SK-N-SH (cell line): ENCODE measurements at regions not wholly inside any gene's neighbourhood (a gene's known extent, or its start where the extent isn't known, plus 50 kb on each side); places are given as distances from the start of the nearest gene placed in this dataset.

Source experiments
- FOSL2 ChIP-seq: IDR thresholded peaks from 2 replicates; pipeline ENCODE4 v1.4.0; 2012; ENCODE audit warnings: low read depth, mild to moderate bottlenecking, moderate library complexity, borderline replicate concordance
- POLR2AphosphoS5 ChIP-seq: IDR thresholded peaks from 2 replicates; pipeline ENCODE4 v1.6.1; 2012; ENCODE audit warnings: low read depth, low read length
- RAD21 ChIP-seq: IDR thresholded peaks from 2 replicates; pipeline ENCODE4 v1.6.1; 2012; ENCODE audit warnings: mild to moderate bottlenecking, low read length
- RCOR1 ChIP-seq: fragments of 150-350 bp; IDR thresholded peaks from 2 replicates; pipeline ENCODE4 v1.6.1; 2017; ENCODE audit warnings: antibody characterized with exemption, low read length
- SMC3 ChIP-seq: IDR thresholded peaks from 2 replicates; pipeline ENCODE4 v1.6.1; 2012; ENCODE audit warnings: low read depth, low read length, improper control_type of control experiment
- TF ChIP-seq, protein P1 (sequence below): IDR thresholded peaks from 2 replicates; pipeline ENCODE4 v1.4.0; 2012; ENCODE audit warnings: low read depth, borderline replicate concordance
- TF ChIP-seq, protein P2 (sequence below): fragments of 200-600 bp; sonication (generic); IDR thresholded peaks from 2 replicates; pipeline ENCODE4 v1.6.1; 2017; ENCODE audit warnings: antibody characterized with exemption, mild to moderate bottlenecking, moderate library complexity

DNA sequence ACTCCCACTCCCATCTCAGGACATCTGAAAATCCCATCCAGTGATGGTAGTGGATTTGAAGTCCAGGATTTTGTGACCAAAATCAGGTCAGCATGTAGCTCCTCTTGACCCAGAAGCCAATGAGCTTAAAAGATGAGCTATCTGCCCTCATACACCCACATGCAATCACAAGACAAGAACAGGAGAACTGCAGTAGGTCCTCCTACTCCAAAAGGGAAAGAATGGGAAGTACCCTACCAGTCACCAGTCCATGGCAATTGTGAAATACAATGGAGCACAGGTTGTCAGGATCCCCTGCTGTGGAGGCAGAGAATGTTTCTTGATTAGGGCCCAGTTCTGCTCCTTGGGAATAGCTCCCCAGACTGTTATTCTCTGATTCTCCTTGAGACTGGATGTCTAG, 347.3 kb upstream of the CNR1 start:
- TF ChIP-seq, protein P1, sequence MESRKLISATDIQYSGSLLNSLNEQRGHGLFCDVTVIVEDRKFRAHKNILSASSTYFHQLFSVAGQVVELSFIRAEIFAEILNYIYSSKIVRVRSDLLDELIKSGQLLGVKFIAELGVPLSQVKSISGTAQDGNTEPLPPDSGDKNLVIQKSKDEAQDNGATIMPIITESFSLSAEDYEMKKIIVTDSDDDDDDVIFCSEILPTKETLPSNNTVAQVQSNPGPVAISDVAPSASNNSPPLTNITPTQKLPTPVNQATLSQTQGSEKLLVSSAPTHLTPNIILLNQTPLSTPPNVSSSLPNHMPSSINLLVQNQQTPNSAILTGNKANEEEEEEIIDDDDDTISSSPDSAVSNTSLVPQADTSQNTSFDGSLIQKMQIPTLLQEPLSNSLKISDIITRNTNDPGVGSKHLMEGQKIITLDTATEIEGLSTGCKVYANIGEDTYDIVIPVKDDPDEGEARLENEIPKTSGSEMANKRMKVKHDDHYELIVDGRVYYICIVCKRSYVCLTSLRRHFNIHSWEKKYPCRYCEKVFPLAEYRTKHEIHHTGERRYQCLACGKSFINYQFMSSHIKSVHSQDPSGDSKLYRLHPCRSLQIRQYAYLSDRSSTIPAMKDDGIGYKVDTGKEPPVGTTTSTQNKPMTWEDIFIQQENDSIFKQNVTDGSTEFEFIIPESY = no peak
- TF ChIP-seq RAD21 (no peak), RCOR1 (no peak), FOSL2 (no peak), POLR2AphosphoS5 (no peak), SMC3 (no peak)
- TF ChIP-seq, protein P2, sequence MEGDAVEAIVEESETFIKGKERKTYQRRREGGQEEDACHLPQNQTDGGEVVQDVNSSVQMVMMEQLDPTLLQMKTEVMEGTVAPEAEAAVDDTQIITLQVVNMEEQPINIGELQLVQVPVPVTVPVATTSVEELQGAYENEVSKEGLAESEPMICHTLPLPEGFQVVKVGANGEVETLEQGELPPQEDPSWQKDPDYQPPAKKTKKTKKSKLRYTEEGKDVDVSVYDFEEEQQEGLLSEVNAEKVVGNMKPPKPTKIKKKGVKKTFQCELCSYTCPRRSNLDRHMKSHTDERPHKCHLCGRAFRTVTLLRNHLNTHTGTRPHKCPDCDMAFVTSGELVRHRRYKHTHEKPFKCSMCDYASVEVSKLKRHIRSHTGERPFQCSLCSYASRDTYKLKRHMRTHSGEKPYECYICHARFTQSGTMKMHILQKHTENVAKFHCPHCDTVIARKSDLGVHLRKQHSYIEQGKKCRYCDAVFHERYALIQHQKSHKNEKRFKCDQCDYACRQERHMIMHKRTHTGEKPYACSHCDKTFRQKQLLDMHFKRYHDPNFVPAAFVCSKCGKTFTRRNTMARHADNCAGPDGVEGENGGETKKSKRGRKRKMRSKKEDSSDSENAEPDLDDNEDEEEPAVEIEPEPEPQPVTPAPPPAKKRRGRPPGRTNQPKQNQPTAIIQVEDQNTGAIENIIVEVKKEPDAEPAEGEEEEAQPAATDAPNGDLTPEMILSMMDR = no peak
